SK-N-MC (cell line): ENCODE measurements at regions not wholly inside any gene's neighbourhood (a gene's known extent, or its start where the extent isn't known, plus 50 kb on each side); places are given as distances from the start of the nearest gene placed in this dataset.

Source experiments
- EZH2 ChIP-seq: fragments of 200-600 bp; sonication (generic); IDR thresholded peaks from one replicate; pipeline ENCODE4 v1.6.1; 2017; ENCODE audit warnings: antibody characterized with exemption
- FOXP2 ChIP-seq: optimal IDR thresholded peaks from 2 replicates; pipeline ENCODE3; 2011; ENCODE audit warnings: mild to moderate bottlenecking, moderate library complexity; ENCODE audit not compliant: insufficient read depth; ENCODE audit errors: extremely low read length, control extremely low read depth
- POLR2AphosphoS5 ChIP-seq: IDR thresholded peaks from 2 replicates; pipeline ENCODE4 v1.6.1; 2012; ENCODE audit warnings: mild to moderate bottlenecking, low read depth, low read length, borderline replicate concordance

DNA sequence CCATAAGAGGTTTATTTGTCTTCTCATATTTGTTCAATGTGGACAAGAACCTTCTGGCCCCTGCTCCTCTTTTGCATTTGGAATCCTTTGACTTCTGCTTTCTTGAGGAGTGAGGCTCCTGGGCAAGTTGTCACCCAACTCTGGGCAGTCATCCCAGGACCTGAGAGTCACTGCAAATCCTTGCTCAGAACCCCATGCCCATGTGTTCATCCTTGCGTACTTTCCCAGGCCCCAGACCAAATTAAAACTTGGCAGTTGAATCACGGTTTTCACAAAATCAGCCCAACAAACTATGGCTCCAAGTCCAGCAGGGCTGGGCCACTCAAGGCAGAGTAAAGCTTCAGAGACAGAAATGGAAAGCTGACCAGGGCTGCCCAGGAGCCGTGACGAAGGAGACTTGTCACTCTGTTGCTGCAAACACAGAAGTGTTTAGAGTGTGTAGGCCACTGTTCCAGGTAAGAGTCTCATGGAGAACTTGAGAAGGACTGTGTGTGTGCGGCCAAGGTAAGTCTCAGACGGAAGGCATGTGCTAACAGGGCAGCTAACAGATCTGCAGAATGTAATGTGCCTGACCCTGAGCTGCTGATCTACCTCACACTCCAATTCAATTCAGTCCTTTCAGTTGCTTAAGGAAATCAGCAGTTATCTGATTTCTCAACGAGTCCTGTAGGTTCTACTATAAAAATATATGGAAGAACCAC, 549.4 kb upstream of the HS6ST1 start:
- no peak for TF ChIP-seq POLR2AphosphoS5
- no peak for TF ChIP-seq EZH2
- TF ChIP-seq FOXP2, result no peak
